ENCODE measurements at regions not wholly inside any gene's neighbourhood (a gene's known extent, or its start where the extent isn't known, plus 50 kb on each side); places are given as distances from the start of the nearest gene placed in this dataset.

DNA sequence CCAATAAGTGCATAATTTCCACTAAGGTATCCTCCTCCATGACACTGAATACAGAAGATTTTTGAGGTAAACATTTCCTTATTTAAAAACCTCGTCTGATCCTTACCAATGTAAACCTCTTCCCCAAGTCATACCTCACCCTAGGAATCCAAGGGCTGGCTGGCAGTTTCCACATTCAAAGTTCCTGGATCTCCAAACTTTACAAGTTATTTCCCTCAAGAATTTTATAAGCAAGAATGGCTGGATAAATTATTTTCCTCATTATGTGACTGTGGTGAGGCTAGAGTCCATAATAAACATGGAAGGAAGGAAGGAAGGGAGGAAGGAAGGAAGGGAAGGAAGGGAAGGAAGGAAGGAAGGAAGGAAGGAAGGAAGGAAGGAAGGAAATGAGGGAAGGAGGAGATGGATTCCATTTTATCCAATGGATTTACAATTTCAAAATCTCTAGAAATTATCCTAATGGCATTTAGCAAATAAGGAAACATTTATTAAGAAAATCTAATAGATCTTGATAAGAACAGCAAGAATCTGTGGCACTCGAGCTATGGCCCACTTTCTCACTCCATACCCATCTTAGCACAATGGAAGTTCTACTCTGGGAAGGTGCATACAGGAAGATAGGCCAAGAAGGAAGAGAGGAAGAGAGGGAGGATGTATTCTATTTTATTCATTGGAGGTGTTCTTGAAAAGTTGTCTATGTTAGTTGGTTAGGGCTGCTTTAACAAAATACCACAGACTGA, 477.8 kb upstream of the TMPO start:
- Histone ChIP-seq H3K4me2 (no peak overlapping the region), H4K20me1 (no peaks in the 10 kb centered on the region), H3K36me3 (no peaks in the 10 kb centered on the region), H3K4me3 (no peak overlapping the region), H3K27me3 (no peaks in the 10 kb centered on the region), H3K27ac (no peak overlapping the region), H3K4me1 (no peaks in the 10 kb centered on the region), H3K9me3 (peaks cover 13% of the 10 kb centered on the region; the same call in 1 of the 2 replicates), H3K9ac (no peak overlapping the region)
- TF ChIP-seq Cebpa-rat (IDR thresholded peaks at IDR 0.05) = no peak

DNA sequence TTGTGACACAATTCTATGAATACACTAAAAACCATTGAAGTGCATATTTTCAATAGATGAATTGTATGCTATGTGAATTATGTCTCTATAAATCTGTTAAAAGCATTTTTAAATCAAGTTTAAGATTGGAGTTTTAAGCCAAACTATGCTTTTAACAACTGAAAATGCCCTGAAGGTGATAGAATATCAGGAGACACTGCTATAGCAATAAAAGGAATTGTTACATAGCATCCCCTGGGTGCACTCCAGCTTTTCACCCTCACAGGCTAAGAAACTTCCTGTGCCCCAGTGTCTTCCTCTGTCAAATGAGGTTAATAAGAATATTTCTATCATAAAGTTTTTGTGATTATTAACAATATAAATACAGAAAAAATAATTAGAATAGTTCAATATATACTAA, 472.7 kb upstream of the TMPO start:
- Histone ChIP-seq H3K4me2 (no peak overlapping the region), H3K4me1 (no peaks in the 10 kb centered on the region), H4K20me1 (no peaks in the 10 kb centered on the region), H3K9ac (no peak overlapping the region), H3K36me3 (no peaks in the 10 kb centered on the region), H3K27me3 (no peaks in the 10 kb centered on the region), H3K9me3 (peaks cover 13% of the 10 kb centered on the region; the same call in 1 of the 2 replicates), H3K27ac (no peak overlapping the region), H3K4me3 (no peak overlapping the region)
- no peak for TF ChIP-seq Cebpa-rat (IDR thresholded peaks at IDR 0.05)

DNA sequence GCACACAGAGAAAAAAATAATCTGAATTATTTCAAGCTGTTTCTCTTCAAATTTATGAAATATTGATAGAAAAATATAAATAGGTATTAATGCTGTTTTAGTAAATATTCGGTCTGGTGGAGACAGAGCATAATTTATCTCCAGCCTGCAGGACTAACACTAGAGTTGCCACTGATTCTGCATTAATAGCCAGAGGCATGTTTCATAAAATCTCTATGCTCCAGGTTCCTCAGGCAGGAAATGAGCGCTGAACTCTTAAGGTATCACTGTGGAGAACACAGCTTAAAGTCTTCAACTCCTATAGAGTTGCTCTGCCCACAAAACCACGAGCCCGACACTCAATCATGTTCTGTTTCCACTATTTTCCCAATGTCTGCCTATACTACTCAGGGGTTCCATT, 470.0 kb upstream of the TMPO start:
- Histone ChIP-seq H3K4me1 (no peaks in the 10 kb centered on the region), H3K9me3 (peaks cover 10% of the 10 kb centered on the region; the same call in 1 of the 2 replicates), H3K27me3 (no peaks in the 10 kb centered on the region), H3K27ac (no peak overlapping the region), H3K36me3 (no peaks in the 10 kb centered on the region), H4K20me1 (no peaks in the 10 kb centered on the region), H3K4me2 (no peak overlapping the region), H3K9ac (no peak overlapping the region), H3K4me3 (no peak overlapping the region)
- no peak for TF ChIP-seq Cebpa-rat (IDR thresholded peaks at IDR 0.05)

- H3K4me1 ChIP-seq = no peaks in the 10 kb centered on the region
- H3K36me3 ChIP-seq = no peaks in the 10 kb centered on the region
- H3K27ac ChIP-seq = no peak overlapping the region
- no peaks in the 10 kb centered on the region for H4K20me1 ChIP-seq
- TF ChIP-seq Cebpa-rat (IDR thresholded peaks at IDR 0.05) = no peak
- H3K9me3 ChIP-seq = no peaks in the 10 kb centered on the region
- H3K27me3 ChIP-seq = no peaks in the 10 kb centered on the region
- no peak overlapping the region for H3K9ac ChIP-seq
- H3K4me2 ChIP-seq = no peak overlapping the region
- no peak overlapping the region for H3K4me3 ChIP-seq
Measured at GRCh38 chr12:98048326-98048725, 467.1 kb upstream of the TMPO start.

DNA sequence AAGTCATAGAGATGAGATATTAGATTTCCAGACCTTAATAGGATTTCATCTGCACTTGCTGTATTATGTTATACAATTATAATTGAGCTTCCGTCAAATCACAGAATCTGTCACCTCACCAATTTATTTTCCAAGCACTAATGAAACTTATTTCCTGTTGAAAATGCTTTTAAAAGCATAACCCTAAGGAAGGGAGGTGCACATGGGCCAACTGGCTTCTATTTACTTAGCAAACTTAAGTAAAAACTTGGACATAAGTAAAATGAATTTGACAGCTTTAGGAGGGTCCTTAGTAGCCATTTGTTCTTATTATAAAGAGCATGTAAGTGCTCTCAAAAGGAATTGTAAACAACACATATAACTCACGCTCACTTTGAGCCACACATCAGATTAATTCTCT, 462.2 kb upstream of the TMPO start:
- H3K4me2 ChIP-seq = no peak overlapping the region
- H3K27me3 ChIP-seq = no peaks in the 10 kb centered on the region
- H4K20me1 ChIP-seq = no peaks in the 10 kb centered on the region
- no peak for TF ChIP-seq Cebpa-rat (IDR thresholded peaks at IDR 0.05)
- no peaks in the 10 kb centered on the region for H3K36me3 ChIP-seq
- H3K4me1 ChIP-seq = peaks cover 23% of the 10 kb centered on the region
- H3K9ac ChIP-seq = no peak overlapping the region
- H3K4me3 ChIP-seq = no peak overlapping the region
- no peak overlapping the region for H3K27ac ChIP-seq
- peaks cover 11% of the 10 kb centered on the region for H3K9me3 ChIP-seq

- TF ChIP-seq Cebpa-rat (IDR thresholded peaks at IDR 0.05) = no peak
- H3K27me3 ChIP-seq = no peaks in the 10 kb centered on the region
- H4K20me1 ChIP-seq = no peaks in the 10 kb centered on the region
- peak overlapping the region; percentile 19; the same call in 1 of the 2 replicates for H3K27ac ChIP-seq
- peaks cover 56% of the 10 kb centered on the region for H3K4me1 ChIP-seq
- H3K36me3 ChIP-seq = no peaks in the 10 kb centered on the region
- no peak overlapping the region for H3K4me3 ChIP-seq
- H3K4me2 ChIP-seq = peak overlapping the region; percentile 62
- H3K9me3 ChIP-seq = peaks cover 20% of the 10 kb centered on the region
- H3K9ac ChIP-seq = no peak overlapping the region
Measured at GRCh38 chr12:98057701-98058100, 457.7 kb upstream of the TMPO start.

DNA sequence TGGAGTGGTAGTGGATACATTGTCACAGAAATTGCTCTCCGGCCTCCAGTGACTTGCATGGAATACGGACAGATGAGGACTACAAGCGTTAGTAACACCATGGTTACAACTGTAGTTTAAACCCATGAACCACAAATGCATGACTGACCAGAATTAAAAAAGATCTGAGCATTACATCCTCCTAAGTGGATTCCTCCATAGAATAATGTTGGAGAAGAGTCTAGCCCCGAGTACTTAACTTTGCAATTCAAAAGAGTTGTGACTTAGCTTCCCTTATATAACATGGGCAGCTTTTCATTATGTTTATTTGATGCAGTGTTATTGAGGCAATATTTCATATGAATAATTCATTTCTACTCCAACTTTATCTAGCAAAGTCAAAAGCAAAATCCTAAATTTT, 457.2 kb upstream of the TMPO start:
- no peaks in the 10 kb centered on the region for H4K20me1 ChIP-seq
- H3K27me3 ChIP-seq = no peaks in the 10 kb centered on the region
- peak overlapping the region; percentile 62 for H3K4me2 ChIP-seq
- no peaks in the 10 kb centered on the region for H3K36me3 ChIP-seq
- peak overlapping the region; percentile 19; the same call in 1 of the 2 replicates for H3K27ac ChIP-seq
- H3K4me1 ChIP-seq = peaks cover 56% of the 10 kb centered on the region
- no peak overlapping the region for H3K9ac ChIP-seq
- no peak for TF ChIP-seq Cebpa-rat (IDR thresholded peaks at IDR 0.05)
- no peak overlapping the region for H3K4me3 ChIP-seq
- H3K9me3 ChIP-seq = peaks cover 25% of the 10 kb centered on the region

GRCh38 chr12:98058838-98059237, 456.6 kb upstream of the TMPO start:
- peak overlapping the region; percentile 79 for H3K4me2 ChIP-seq
- H3K27me3 ChIP-seq = no peaks in the 10 kb centered on the region
- H4K20me1 ChIP-seq = no peaks in the 10 kb centered on the region
- H3K4me3 ChIP-seq = no peak overlapping the region
- H3K4me1 ChIP-seq = peaks cover 57% of the 10 kb centered on the region
- H3K27ac ChIP-seq = peak overlapping the region; percentile 74; the same call in 1 of the 2 replicates
- TF ChIP-seq Cebpa-rat (IDR thresholded peaks at IDR 0.05) = no peak
- no peaks in the 10 kb centered on the region for H3K36me3 ChIP-seq
- peaks cover 29% of the 10 kb centered on the region for H3K9me3 ChIP-seq
- H3K9ac ChIP-seq = no peak overlapping the region

DNA sequence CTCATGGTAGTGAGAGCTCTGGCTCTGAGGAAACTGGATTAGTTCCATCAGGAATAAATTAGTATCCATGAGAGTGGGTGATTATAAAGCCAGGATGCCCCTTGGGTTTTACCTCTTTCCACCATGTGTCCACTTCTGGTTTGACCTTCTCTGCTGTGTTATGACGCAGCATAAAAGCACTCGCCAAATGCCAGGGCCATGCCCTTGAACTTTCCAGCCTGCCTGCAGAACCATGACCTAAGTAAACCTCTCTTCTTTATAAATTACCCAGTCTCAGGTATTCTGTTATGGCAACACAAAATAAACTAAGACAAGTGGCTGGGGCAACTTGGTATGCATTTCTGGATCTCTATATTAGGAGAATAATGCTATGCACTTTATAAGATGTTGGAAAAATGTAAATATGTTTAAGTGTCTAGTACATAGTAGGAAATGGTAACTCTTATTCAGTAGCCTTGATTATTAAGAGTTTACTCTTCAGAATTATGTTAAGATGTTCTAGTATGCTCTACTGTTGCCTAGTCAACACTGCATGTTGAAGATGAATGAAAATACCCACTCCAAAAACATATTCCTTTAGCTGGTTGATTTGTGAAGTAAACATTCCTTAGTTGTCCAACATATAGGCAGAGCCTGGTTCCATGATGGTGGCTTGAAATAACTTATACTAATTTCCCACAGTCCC, 455.6 kb upstream of the TMPO start:
- no peak for TF ChIP-seq Cebpa-rat (IDR thresholded peaks at IDR 0.05)
- Histone ChIP-seq H3K27me3 (no peaks in the 10 kb centered on the region), H3K9me3 (peaks cover 24% of the 10 kb centered on the region), H4K20me1 (no peaks in the 10 kb centered on the region), H3K4me2 (peak overlapping the region; percentile 79), H3K27ac (peak overlapping the region; percentile 74), H3K36me3 (no peaks in the 10 kb centered on the region), H3K4me1 (peaks cover 66% of the 10 kb centered on the region), H3K9ac (peak overlapping the region; percentile 30; the same call in 1 of the 2 replicates), H3K4me3 (no peak overlapping the region)

DNA sequence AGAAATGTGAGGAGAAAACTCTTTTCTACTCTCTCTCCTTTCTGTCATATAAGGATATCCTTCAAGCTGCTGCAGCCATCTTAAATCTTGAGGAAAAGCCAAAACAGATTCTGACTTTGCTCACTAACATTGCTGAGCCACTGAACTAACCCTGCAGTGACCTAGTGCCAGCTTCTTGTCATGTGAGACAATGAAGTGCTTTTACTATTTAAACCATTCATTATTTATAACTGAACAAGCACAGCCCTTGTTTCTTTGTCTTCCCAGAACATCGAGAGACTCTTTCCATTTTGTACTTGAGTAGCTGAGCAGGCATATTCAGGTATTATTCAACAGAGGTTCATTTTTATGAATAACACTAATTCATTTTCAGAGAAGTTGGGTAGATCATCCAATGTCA, 455.0 kb upstream of the TMPO start:
- no peaks in the 10 kb centered on the region for H3K27me3 ChIP-seq
- no peaks in the 10 kb centered on the region for H4K20me1 ChIP-seq
- peaks cover 18% of the 10 kb centered on the region; the same call in 1 of the 2 replicates for H3K9me3 ChIP-seq
- no peaks in the 10 kb centered on the region for H3K36me3 ChIP-seq
- H3K27ac ChIP-seq = peak overlapping the region; percentile 74; the same call in 1 of the 2 replicates
- H3K4me3 ChIP-seq = no peak overlapping the region
- TF ChIP-seq Cebpa-rat (IDR thresholded peaks at IDR 0.05) = no peak
- no peak overlapping the region for H3K9ac ChIP-seq
- peak overlapping the region; percentile 79 for H3K4me2 ChIP-seq
- peaks cover 72% of the 10 kb centered on the region for H3K4me1 ChIP-seq

Data from BLaER1 (cell line).